ENCODE measurements at regions not wholly inside any gene's neighbourhood (a gene's known extent, or its start where the extent isn't known, plus 50 kb on each side); places are given as distances from the start of the nearest gene placed in this dataset.

GRCh38 chr12:11568762-11569478, 80.6 kb upstream of the ETV6 start:
- no peak for DNase-seq

GRCh38 chr12:11569716-11570115, 79.8 kb upstream of the ETV6 start:
- DNase-seq, result no peak

GRCh38 chr12:11573880-11574279, 75.6 kb upstream of the ETV6 start:
- DNase-seq, result no peak

- DNase-seq, result no peak
These were observed 73.4 kb upstream of the ETV6 start for GRCh38 chr12:11576104-11576503.

GRCh38 chr12:11577658-11578260, 71.7 kb upstream of the ETV6 start:
- no peak for DNase-seq

GRCh38 chr12:11578461-11578993, 70.9 kb upstream of the ETV6 start:
- no peak for DNase-seq

- DNase-seq, result no peak
These were observed 69.2 kb upstream of the ETV6 start for GRCh38 chr12:11580125-11580751.

GRCh38 chr12:11581179-11581755, 68.2 kb upstream of the ETV6 start:
- DNase-seq, result peak; percentile 65

GRCh38 chr12:11584221-11584855, 65.1 kb upstream of the ETV6 start:
- DNase-seq, result no peak

- no peak for DNase-seq
These were observed 57.0 kb upstream of the ETV6 start for GRCh38 chr12:11592484-11592883.

GRCh38 chr12:11593013-11593412, 56.5 kb upstream of the ETV6 start:
- DNase-seq, result no peak

GRCh38 chr12:11595080-11595479, 54.4 kb upstream of the ETV6 start:
- DNase-seq, result no peak

- no peak for DNase-seq
These were observed 53.3 kb upstream of the ETV6 start for GRCh38 chr12:11596141-11596540.

- no peak for DNase-seq
These were observed 50.6 kb upstream of the ETV6 start for GRCh38 chr12:11598900-11599299.
